HG02852 (cell line): ENCODE measurements at regions not wholly inside any gene's neighbourhood (a gene's known extent, or its start where the extent isn't known, plus 50 kb on each side); places are given as distances from the start of the nearest gene placed in this dataset.

Source experiments
- ATAC-seq: cut with Tn5 transposase; IDR thresholded peaks from one replicate; pipeline ENCODE4 v1.9.1; 2021; ENCODE audit warnings: mild to moderate bottlenecking, moderate library complexity; ENCODE audit not compliant: unreplicated experiment

DNA sequence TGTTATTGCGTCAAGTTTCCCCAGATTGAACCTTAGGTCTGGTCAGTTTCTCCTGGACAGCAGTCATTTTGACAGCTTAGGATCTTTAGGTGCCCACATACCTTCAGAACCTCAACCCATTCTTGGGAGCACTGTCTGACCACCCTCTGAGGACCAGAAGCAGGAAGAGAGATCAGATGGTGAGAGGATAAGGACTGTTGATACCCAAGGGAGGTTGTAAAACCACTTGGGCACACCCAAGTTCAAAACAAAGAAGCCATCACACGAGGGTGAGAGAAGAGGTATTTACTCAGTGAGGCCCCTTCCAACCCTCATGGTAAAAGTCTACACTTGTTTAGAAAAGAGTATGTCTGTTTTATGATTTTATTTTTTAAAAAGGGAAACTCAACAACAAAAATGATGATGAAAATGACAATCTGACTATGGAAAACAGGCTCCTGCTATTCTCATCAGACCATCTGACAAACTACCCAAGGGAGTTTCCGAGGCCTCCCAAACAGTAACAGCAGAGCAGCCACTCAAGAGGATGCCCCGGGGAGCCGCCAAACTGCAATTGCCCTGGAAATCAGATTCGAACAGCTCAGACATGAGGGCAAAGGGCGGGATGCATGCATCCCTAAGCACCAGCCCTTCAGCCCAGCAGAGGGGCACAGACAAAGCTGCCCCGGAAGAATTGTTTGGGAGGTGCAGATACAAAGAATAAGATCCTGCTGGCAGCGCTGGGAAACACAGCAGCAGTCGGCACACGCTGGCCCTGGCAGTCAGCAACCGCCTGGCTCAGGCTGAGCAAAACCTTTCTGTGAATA is 162.6 kb upstream of the PLEKHG7 start:
- ATAC-seq: no peak

GRCh38 chr12:92539110-92539749 is 163.6 kb upstream of the PLEKHG7 start:
- ATAC-seq: peak; percentile 50

DNA sequence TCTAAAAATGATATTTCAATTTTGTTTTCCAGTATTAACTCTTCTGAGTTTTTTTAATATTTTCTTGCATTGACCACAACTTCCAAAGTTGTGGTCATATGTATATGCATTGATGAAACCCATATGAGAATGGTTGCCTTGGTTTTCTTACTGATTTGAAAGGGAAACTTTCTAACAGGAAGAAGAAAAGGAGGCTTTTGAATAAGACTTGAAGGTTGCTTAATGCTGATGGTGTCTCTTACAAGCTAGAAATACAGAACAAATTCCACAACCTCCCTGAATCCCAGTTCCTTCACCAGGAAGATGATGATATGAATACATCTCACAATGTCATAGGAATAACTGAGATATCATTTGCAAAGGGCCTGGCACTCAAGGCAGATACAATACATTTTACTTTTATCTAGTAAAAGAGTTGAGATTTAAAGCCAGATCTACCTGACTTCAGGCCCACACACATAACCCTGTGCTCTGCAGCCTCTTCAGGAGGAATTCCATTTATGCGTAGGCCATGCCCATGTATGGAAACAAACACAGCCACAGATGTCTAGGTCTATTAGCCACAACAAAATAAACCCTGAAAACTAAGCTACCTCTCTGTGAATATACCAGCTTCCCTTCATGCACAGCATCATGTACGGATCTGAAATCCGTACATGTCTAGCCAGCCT is 165.4 kb upstream of the PLEKHG7 start:
- peak; percentile 35 for ATAC-seq

- ATAC-seq: no peak
Observed at GRCh38 chr12:92535961-92536360, 166.8 kb upstream of the PLEKHG7 start.

DNA sequence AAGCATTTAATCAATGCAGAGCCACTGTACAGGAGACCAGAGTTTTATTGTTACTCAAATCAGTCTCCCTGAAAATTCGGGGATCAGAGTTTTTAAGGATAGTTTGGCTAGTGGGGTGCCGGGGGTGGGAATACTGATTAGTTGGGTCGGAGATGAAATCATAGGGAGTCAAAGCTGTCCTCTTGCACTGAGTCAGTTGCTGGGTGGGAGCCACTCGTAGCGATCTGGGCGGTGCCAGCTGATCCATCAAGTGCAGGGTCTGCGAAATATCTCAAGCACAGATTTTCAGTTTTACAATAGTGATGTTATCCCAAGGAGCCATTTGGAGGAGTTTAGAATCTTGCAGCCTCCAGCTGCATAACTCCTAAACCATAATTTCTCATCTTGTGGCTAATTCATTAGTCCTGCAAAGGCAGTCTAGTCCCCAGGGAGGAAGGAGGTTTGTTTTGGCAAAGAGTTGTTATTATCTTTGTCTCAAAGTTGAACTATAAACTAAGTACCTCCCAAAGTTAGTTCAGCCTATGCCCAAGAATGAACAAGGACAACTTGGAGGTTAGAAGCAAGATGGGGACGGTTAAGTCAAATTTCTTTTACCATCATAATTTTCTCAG is 169.4 kb upstream of the PLEKHG7 start:
- ATAC-seq: no peak

DNA sequence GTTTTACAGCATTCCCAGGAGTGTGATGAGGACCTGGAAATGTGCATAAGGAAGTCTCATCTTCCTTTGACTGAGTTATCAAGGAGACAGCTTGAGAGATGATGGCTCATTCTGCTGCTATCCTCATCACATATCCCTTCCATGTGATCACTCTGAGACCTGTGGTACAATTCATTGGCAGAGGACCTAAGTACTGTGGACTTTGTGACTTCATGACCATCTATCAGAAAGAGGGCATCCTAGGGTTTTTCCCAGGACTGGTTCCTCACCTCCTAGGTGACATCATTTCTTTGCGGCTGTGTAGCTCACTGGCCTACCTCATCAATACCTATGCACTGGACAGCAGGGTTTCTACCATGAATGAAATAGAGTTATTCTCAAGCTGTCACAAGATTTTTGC is 172.1 kb upstream of the PLEKHG7 start:
- ATAC-seq: no peak

- peak; percentile 68 for ATAC-seq
Observed at GRCh38 chr12:92529944-92530343, 172.8 kb upstream of the PLEKHG7 start.

- ATAC-seq: no peak
Observed at GRCh38 chr12:92528586-92528985, 174.2 kb upstream of the PLEKHG7 start.

- no peak for ATAC-seq
Observed at GRCh38 chr12:92528097-92528496, 174.7 kb upstream of the PLEKHG7 start.

- ATAC-seq: no peak
Observed at GRCh38 chr12:92524489-92524888, 178.3 kb upstream of the PLEKHG7 start.

DNA sequence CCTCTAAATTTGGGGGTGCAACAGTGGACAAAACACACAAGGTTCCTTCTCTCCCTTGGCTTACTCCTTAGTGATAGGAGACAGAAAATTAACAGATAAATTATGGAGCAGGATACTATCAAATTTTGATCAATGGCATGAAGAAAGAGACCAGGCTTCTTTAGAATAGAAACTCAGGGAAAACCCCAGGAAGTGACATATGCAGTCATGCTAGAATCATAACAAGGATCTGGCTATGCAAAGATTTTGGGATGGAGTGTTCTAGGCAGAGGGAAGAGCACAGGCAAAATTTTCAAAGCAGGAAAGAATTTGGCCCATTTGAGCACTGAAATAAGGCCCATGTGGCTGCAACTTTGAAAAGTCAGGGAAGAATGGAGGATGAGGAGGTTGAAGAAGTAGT is 182.3 kb upstream of the PLEKHG7 start:
- ATAC-seq: no peak

DNA sequence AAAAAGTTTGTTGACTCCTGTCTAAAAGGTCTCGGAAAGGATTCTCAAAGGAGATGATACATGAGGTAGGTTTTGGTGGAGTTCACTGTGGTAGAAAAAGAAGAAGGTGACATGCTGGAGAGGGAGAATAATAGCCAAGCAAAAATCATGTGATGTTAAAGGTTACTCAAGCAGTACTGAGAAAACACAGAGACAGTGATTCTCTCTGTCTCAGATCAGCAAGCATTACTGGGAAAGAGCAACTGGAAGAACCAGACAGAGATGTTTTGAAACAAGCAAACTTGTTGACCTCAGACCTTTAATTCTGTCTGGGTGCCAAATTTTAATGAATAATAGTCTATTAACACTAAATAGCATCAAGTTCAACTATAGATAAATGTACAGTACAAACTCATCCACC is 183.5 kb upstream of the PLEKHG7 start:
- no peak for ATAC-seq

GRCh38 chr12:92518071-92518470 is 184.7 kb upstream of the PLEKHG7 start:
- ATAC-seq: no peak

- no peak for ATAC-seq
Observed at GRCh38 chr12:92516277-92516600, 186.6 kb upstream of the PLEKHG7 start.

GRCh38 chr12:92513231-92513730 is 189.5 kb upstream of the PLEKHG7 start:
- no peak for ATAC-seq

DNA sequence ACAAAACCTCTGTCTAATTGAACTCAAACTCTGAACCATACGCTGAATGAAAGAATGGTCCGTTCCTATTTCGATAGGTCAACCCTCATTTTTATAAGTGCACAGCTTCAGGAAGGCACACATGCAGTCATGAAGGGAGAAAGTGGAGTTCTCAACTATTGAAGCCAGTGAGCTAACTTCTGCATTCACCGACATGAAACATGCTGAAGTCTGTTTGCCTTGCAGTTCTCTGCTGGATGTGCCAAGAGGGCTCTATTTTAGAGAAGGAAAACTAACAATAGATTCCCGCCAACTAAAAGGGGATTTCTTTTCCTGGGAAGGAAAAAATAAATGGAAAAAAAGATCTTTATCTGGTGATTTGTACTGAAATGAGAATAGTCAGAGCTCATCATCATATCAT is 191.0 kb upstream of the PLEKHG7 start:
- ATAC-seq: no peak

GRCh38 chr12:92509156-92509738 is 193.5 kb upstream of the PLEKHG7 start:
- no peak for ATAC-seq

DNA sequence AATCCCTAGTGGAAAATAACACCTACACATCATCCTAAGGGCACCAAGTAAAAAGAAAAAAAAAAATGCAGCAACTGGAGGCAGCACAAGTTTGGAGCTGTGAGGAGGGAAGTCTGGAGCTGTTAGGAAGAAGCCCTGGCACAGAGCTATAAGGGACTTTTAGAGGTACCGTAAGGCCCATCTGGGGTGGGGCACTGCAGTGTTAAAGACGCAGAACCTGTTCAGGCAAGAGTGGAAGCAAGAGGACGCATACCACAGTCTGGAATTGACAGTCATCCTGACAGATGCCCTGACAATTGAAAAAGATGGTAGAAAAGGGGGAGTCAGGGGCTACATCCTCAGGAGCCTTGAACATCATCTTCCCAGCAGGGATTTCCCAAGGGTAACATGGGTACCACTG is 195.9 kb upstream of the PLEKHG7 start:
- no peak for ATAC-seq

DNA sequence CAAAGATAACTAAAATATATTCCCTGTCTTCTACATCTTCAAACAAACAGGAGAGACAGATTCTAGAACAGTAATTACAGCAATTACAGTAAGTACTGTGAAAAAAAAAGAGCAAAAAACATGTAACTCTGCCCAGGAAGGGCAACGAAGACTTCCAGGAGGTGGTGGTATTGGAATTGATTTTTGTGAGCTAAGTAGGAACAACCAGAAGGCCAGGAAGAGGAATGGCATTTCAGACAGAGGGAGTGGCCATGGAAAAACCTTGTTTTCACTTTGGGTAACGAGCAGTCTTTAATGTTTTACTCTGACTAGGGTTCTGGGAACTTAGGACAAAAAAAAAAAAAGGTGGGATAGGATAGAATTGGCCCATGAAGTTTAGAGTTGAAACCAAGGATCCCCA is 196.3 kb upstream of the PLEKHG7 start:
- no peak for ATAC-seq

- peak; percentile 25 for ATAC-seq
Observed at GRCh38 chr12:92505254-92506231, 197.2 kb upstream of the PLEKHG7 start.
